ENCODE measurements at regions not wholly inside any gene's neighbourhood (a gene's known extent, or its start where the extent isn't known, plus 50 kb on each side); places are given as distances from the start of the nearest gene placed in this dataset.

GRCh38 chr9:80399606-80400005 lies 827.8 kb downstream of the TLE4 start:
- no peaks in the 10 kb centered on the region for H3K27me3 ChIP-seq (ENCODE audit: control insufficient read depth in 2 of 2, insufficient read depth in 2 of 2, low read length in 2 of 2)
- DNase-seq (ENCODE audit: extremely low read depth in 1 of 4, low spot score in 3 of 4) (no peak), ATAC-seq (no peak), FAIRE-seq (no peak)
- in situ Hi-C loops (cut with MboI) = no loop called here
- no TSS peak for BruUV-seq (replicated peaks)
- ChIA-PET POLR2A (no interaction called here), CTCF (ENCODE audit: low intra/inter-chr PET ratio) (no interaction called here)
- WGBS (ENCODE audit: insufficient coverage, low coverage, missing lambda C conversion rate) = 0% methylated on average over 2 of the region's 2 CpGs
- H3K79me2 ChIP-seq (ENCODE audit: control insufficient read depth, insufficient read depth, low read length) = no peaks in the 10 kb centered on the region
- intact Hi-C loops (cut with micrococcal nuclease) = no loop called here
- no peaks in the 10 kb centered on the region for H3K36me3 ChIP-seq (ENCODE audit: control insufficient read depth, insufficient read depth, low read length)
- H3K4me3 ChIP-seq = no peak overlapping the region
- no peak overlapping the region for H3K9ac ChIP-seq (ENCODE audit: insufficient read depth in 1 of 2, low read depth in 2 of 2, low read length in 2 of 2)
- no peaks in the 10 kb centered on the region for H3K9me3 ChIP-seq (replicated peaks; ENCODE audit: control insufficient read depth, insufficient read depth, low read depth, low read length)
- no peaks in the 10 kb centered on the region for H4K20me1 ChIP-seq (replicated peaks; ENCODE audit: control insufficient read depth, insufficient read depth, low read length)
- no peaks in the 10 kb centered on the region for H3K4me1 ChIP-seq (replicated peaks in 1 of 2; ENCODE audit: control insufficient read depth in 2 of 2, insufficient read depth in 2 of 2, low read length in 2 of 2)
- no peak overlapping the region for H3K4me2 ChIP-seq (ENCODE audit: insufficient read depth, low read length)
- no peak overlapping the region for H3K27ac ChIP-seq (ENCODE audit: extremely low read depth, low read depth, low read length)
- H3K9me1 ChIP-seq (ENCODE audit: control insufficient read depth, insufficient read depth, low read length) = no peaks in the 10 kb centered on the region
- no peak overlapping the region for H2AFZ ChIP-seq (ENCODE audit: low read depth, low read length)
- no peak for TF ChIP-seq SMARCA4 (IDR thresholded peaks at IDR 0.05)
- no peak for TF ChIP-seq NR0B1 (IDR thresholded peaks at IDR 0.05; ENCODE audit: partially characterized antibody)
- no peak for TF ChIP-seq ZNF24 (IDR thresholded peaks at IDR 0.05)
- TF ChIP-seq MCM5 (IDR thresholded peaks at IDR 0.05; ENCODE audit: low read depth) = no peak
- TF ChIP-seq MYNN (IDR thresholded peaks at IDR 0.05) = no peak
- TF ChIP-seq MYNN (CRISPR knock-in tag; IDR thresholded peaks at IDR 0.05) = no peak
- TF ChIP-seq IRF9 (tag; IDR thresholded peaks at IDR 0.05) = no peak
- TF ChIP-seq, protein P1, sequence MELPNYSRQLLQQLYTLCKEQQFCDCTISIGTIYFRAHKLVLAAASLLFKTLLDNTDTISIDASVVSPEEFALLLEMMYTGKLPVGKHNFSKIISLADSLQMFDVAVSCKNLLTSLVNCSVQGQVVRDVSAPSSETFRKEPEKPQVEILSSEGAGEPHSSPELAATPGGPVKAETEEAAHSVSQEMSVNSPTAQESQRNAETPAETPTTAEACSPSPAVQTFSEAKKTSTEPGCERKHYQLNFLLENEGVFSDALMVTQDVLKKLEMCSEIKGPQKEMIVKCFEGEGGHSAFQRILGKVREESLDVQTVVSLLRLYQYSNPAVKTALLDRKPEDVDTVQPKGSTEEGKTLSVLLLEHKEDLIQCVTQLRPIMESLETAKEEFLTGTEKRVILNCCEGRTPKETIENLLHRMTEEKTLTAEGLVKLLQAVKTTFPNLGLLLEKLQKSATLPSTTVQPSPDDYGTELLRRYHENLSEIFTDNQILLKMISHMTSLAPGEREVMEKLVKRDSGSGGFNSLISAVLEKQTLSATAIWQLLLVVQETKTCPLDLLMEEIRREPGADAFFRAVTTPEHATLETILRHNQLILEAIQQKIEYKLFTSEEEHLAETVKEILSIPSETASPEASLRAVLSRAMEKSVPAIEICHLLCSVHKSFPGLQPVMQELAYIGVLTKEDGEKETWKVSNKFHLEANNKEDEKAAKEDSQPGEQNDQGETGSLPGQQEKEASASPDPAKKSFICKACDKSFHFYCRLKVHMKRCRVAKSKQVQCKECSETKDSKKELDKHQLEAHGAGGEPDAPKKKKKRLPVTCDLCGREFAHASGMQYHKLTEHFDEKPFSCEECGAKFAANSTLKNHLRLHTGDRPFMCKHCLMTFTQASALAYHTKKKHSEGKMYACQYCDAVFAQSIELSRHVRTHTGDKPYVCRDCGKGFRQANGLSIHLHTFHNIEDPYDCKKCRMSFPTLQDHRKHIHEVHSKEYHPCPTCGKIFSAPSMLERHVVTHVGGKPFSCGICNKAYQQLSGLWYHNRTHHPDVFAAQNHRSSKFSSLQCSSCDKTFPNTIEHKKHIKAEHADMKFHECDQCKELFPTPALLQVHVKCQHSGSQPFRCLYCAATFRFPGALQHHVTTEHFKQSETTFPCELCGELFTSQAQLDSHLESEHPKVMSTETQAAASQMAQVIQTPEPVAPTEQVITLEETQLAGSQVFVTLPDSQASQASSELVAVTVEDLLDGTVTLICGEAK (IDR thresholded peaks at IDR 0.05) = no peak
- TF ChIP-seq, protein P1 (CRISPR knock-in tag; IDR thresholded peaks at IDR 0.05) = no peak
- TF ChIP-seq ZNF668 (CRISPR knock-in tag; IDR thresholded peaks at IDR 0.05) = no peak
- TF ChIP-seq THAP12 (CRISPR knock-in tag; IDR thresholded peaks at IDR 0.05) = no peak
- no peak for TF ChIP-seq NCOA6 (IDR thresholded peaks at IDR 0.05)
